ENCODE measurements at regions not wholly inside any gene's neighbourhood (a gene's known extent, or its start where the extent isn't known, plus 50 kb on each side); places are given as distances from the start of the nearest gene placed in this dataset.

DNA sequence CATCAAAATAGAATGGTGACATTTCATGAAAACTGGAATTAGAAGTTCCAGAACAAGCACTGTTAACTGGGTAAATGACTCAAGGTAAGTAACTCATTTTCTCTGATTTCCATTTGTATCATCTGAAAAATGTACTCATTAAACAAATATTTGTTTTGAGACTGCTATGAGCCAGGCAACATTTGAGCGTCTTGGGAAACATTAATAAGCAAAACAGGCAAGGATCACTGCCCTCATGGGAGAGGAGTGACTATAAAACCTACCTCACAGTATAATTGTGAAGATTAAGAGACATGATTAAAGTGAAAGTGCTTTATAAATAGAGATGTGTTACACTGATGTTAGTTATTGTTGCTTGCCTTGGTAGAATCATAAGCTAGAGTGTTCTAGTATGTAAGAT, 711.8 kb upstream of the UBE2E2 start (continued):
- TF ChIP-seq ELF3 (CRISPR knock-in tag; IDR thresholded peaks at IDR 0.05) (no peak), MIXL1 (CRISPR knock-in tag; IDR thresholded peaks at IDR 0.05) (no peak)

- Histone ChIP-seq H3K4me1 (ENCODE audit: insufficient read depth, low read length) (no peaks in the 10 kb centered on the region), H2AFZ (ENCODE audit: low read length) (no peak overlapping the region), H3K27me3 (ENCODE audit: control insufficient read depth in 1 of 2, insufficient read depth in 2 of 2, low read length in 2 of 2) (no peaks in the 10 kb centered on the region), H3K4me3 (replicated peaks in 1 of 3; ENCODE audit: insufficient read depth in 1 of 3, low read depth in 2 of 3, low read length in 3 of 3) (no peak overlapping the region), H3K36me3 (replicated peaks in 1 of 2; ENCODE audit: control insufficient read depth in 1 of 2, insufficient read depth in 2 of 2, low read length in 2 of 2) (no peaks in the 10 kb centered on the region), H3K4me2 (ENCODE audit: low read depth, low read length) (no peak overlapping the region), H4K20me1 (ENCODE audit: insufficient read depth, low read length) (no peaks in the 10 kb centered on the region), H3K27ac (ENCODE audit: extremely low read length, insufficient read depth, low read length) (no peak overlapping the region), H3K9ac (ENCODE audit: insufficient read depth, low read depth, low read length) (no peak overlapping the region), H3K9me3 (ENCODE audit: low read length) (no peaks in the 10 kb centered on the region; the same call in 1 of the 2 replicates), H3K79me2 (ENCODE audit: insufficient read depth, low read length) (no peaks in the 10 kb centered on the region)
- in situ Hi-C loops (cut with HindIII; ENCODE audit: extremely low pct_ligation_motif_present, low pct_unique_long_range_greater_than_20kb) = no loop called here
- BruUV-seq (replicated peaks) = no TSS peak
- ChIA-PET CTCF (ENCODE audit: low intra/inter-chr PET ratio, low total read pairs) (no interaction called here), POLR2A (no interaction called here)
- ATAC-seq (no peak), DNase-seq (ENCODE audit: low spot score) (no peak), FAIRE-seq (no peak)
- 28% methylated on average over 2 of the region's 2 CpGs for WGBS (ENCODE audit: low lambda C conversion rate)
- intact Hi-C loops (cut with micrococcal nuclease; ENCODE audit: unreplicated experiment) = no loop called here
- TF ChIP-seq MAFF (IDR thresholded peaks at IDR 0.05; ENCODE audit: low read depth, low read length) = peak; percentile 68
- TF ChIP-seq ZNF740 (CRISPR knock-in tag; IDR thresholded peaks at IDR 0.05) = no peak
- TF ChIP-seq NFYB (CRISPR knock-in tag; IDR thresholded peaks at IDR 0.05) = no peak
- peak; percentile 51 to 74; a peak in 3 of 4 replicates for TF ChIP-seq MAFK (conservative IDR thresholded peaks at IDR 0.05 in 1 of 2, IDR thresholded peaks at IDR 0.05 in 1 of 2; ENCODE audit: low read length in 2 of 2)
- TF ChIP-seq PTBP1 (IDR thresholded peaks at IDR 0.05; ENCODE audit: low read depth, low read length, poor library complexity, severe bottlenecking) = no peak
These were observed 710.8 kb upstream of the UBE2E2 start for GRCh38 chr3:22492342-22492741.

- ATAC-seq = no peak
- no peaks in the 10 kb centered on the region for H3K27me3 ChIP-seq (ENCODE audit: control insufficient read depth in 1 of 2, insufficient read depth in 2 of 2, low read length in 2 of 2)
- ChIA-PET CTCF (ENCODE audit: low intra/inter-chr PET ratio, low total read pairs) (no interaction called here), POLR2A (no interaction called here)
- no peak overlapping the region for H3K27ac ChIP-seq (ENCODE audit: extremely low read length, insufficient read depth, low read length)
- no peak overlapping the region for H3K9ac ChIP-seq (ENCODE audit: insufficient read depth, low read depth, low read length)
- no TSS peak for BruUV-seq (replicated peaks)
- DNase-seq (ENCODE audit: low spot score) = no peak
- no peaks in the 10 kb centered on the region; the same call in 1 of the 2 replicates for H3K9me3 ChIP-seq (ENCODE audit: low read length)
- WGBS (ENCODE audit: low lambda C conversion rate) = 0% methylated on average over 2 of the region's 2 CpGs
- H3K4me1 ChIP-seq (ENCODE audit: insufficient read depth, low read length) = no peaks in the 10 kb centered on the region
- H4K20me1 ChIP-seq (ENCODE audit: insufficient read depth, low read length) = no peaks in the 10 kb centered on the region
- no peak for FAIRE-seq
- H3K4me3 ChIP-seq (replicated peaks in 1 of 3; ENCODE audit: insufficient read depth in 1 of 3, low read depth in 2 of 3, low read length in 3 of 3) = no peak overlapping the region
- no peaks in the 10 kb centered on the region for H3K36me3 ChIP-seq (replicated peaks in 1 of 2; ENCODE audit: control insufficient read depth in 1 of 2, insufficient read depth in 2 of 2, low read length in 2 of 2)
- no peak overlapping the region for H3K4me2 ChIP-seq (ENCODE audit: low read depth, low read length)
- intact Hi-C loops (cut with micrococcal nuclease; ENCODE audit: unreplicated experiment) (no loop called here), in situ Hi-C loops (cut with HindIII; ENCODE audit: extremely low pct_ligation_motif_present, low pct_unique_long_range_greater_than_20kb) (no loop called here)
- H3K79me2 ChIP-seq (ENCODE audit: insufficient read depth, low read length) = no peaks in the 10 kb centered on the region
- H2AFZ ChIP-seq (ENCODE audit: low read length) = no peak overlapping the region
- TF ChIP-seq, protein P1, sequence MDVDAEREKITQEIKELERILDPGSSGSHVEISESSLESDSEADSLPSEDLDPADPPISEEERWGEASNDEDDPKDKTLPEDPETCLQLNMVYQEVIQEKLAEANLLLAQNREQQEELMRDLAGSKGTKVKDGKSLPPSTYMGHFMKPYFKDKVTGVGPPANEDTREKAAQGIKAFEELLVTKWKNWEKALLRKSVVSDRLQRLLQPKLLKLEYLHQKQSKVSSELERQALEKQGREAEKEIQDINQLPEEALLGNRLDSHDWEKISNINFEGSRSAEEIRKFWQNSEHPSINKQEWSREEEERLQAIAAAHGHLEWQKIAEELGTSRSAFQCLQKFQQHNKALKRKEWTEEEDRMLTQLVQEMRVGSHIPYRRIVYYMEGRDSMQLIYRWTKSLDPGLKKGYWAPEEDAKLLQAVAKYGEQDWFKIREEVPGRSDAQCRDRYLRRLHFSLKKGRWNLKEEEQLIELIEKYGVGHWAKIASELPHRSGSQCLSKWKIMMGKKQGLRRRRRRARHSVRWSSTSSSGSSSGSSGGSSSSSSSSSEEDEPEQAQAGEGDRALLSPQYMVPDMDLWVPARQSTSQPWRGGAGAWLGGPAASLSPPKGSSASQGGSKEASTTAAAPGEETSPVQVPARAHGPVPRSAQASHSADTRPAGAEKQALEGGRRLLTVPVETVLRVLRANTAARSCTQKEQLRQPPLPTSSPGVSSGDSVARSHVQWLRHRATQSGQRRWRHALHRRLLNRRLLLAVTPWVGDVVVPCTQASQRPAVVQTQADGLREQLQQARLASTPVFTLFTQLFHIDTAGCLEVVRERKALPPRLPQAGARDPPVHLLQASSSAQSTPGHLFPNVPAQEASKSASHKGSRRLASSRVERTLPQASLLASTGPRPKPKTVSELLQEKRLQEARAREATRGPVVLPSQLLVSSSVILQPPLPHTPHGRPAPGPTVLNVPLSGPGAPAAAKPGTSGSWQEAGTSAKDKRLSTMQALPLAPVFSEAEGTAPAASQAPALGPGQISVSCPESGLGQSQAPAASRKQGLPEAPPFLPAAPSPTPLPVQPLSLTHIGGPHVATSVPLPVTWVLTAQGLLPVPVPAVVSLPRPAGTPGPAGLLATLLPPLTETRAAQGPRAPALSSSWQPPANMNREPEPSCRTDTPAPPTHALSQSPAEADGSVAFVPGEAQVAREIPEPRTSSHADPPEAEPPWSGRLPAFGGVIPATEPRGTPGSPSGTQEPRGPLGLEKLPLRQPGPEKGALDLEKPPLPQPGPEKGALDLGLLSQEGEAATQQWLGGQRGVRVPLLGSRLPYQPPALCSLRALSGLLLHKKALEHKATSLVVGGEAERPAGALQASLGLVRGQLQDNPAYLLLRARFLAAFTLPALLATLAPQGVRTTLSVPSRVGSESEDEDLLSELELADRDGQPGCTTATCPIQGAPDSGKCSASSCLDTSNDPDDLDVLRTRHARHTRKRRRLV (CRISPR knock-in tag; IDR thresholded peaks at IDR 0.05) = no peak
These were observed 707.9 kb upstream of the UBE2E2 start for GRCh38 chr3:22495241-22495640.

Measured in HepG2 (cell line).